ENCODE measurements at regions not wholly inside any gene's neighbourhood (a gene's known extent, or its start where the extent isn't known, plus 50 kb on each side); places are given as distances from the start of the nearest gene placed in this dataset.

DNA sequence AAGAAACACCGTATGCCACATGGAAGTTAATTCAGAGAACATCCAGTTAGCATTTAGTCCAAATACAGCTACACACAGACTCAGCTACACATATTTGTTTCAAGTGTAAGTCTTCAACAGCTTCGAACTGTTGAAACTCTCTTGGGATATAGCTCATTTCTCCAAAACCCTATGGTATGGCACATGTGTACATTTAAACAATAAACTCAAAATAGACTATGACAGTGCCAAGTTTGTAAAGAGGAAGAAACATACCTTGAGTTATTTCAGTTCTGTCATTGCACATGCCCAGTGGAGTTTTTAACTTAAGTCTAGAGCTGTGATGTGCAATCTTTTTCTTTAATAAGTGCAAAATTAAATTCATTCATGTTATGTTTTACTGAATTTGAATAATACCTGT lies 155.1 kb upstream of the RAI14 start:
- TF ChIP-seq, protein P1, sequence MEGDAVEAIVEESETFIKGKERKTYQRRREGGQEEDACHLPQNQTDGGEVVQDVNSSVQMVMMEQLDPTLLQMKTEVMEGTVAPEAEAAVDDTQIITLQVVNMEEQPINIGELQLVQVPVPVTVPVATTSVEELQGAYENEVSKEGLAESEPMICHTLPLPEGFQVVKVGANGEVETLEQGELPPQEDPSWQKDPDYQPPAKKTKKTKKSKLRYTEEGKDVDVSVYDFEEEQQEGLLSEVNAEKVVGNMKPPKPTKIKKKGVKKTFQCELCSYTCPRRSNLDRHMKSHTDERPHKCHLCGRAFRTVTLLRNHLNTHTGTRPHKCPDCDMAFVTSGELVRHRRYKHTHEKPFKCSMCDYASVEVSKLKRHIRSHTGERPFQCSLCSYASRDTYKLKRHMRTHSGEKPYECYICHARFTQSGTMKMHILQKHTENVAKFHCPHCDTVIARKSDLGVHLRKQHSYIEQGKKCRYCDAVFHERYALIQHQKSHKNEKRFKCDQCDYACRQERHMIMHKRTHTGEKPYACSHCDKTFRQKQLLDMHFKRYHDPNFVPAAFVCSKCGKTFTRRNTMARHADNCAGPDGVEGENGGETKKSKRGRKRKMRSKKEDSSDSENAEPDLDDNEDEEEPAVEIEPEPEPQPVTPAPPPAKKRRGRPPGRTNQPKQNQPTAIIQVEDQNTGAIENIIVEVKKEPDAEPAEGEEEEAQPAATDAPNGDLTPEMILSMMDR (IDR thresholded peaks at IDR 0.05), result no peak
- TF ChIP-seq POLR2A (IDR thresholded peaks at IDR 0.05) (no peak), EP300 (IDR thresholded peaks at IDR 0.05) (no peak)

All from tibial nerve (tissue), 4 donors.